NK-92 (cell line): ENCODE measurements at regions not wholly inside any gene's neighbourhood (a gene's known extent, or its start where the extent isn't known, plus 50 kb on each side); places are given as distances from the start of the nearest gene placed in this dataset.
"Not testable (repeated sequence)": the region's sequence is repeated elsewhere in the genome, so short reads cannot be mapped to it uniquely, and the experiment has no call there.

Experiments
- DNase-seq: peaks from one replicate; lab custom pipeline; 2025; ENCODE audit not compliant: unreplicated experiment; lab: John Stamatoyannopoulos, UW

- DNase-seq = no peak
Observed at GRCh38 chr2:64793701-64794100, 140.0 kb upstream of the SERTAD2 start.

DNA sequence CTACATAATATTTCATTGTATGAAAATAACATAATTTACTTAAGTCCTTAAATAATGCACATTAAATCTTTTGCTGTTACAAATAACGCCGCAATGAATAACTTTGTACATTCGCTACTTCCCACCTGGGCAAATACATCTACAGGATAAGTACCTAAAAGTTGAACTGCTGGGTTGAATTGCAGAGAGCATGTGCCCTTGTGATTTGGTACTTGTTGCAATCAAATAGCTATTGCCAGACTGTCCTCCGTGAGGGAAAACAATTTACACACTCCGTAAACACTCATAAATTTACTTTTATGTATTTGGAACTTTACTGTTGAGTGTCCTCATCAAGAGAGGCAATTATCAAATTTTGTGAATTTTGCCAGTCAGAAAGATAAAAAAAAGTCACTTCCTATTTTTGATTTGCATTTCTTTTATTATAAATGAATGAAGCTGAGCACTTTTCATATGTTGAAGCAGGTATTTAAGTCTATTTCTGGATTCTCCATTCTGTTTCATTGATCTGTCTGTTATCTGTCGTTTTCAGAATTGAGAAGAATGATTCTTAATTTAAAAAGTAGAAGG lies 140.8 kb upstream of the SERTAD2 start:
- no peak for DNase-seq

DNA sequence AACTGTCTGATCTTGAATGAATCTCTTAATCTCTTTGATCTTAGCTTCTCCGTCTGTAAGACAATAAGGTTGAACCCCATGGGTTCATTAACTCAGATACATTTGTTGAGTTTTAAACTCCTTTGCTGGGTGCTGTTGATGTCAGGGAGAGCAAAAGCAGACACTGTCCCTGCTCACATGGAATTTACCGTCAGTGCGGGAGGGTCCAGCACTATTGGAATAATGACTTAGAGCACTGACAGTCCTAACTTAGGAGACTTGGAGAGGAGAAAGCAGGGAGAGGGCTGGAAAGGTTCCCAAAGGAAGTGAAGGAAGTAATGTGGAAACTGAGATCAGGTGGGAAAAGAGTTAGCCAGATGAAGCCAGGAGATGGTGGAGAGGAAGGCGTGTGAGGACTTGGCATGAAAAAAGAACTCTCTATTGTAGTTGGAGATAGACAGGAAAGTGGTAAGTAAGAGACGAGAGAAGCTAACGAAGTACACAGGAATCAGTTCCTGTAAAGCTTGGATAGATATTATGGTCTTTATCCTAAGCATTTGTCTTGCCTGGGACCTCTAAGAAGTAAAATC lies 141.4 kb upstream of the SERTAD2 start:
- no peak for DNase-seq

- no peak for DNase-seq
Observed at GRCh38 chr2:64796926-64797325, 143.2 kb upstream of the SERTAD2 start.

- no peak for DNase-seq
Observed at GRCh38 chr2:64797881-64798575, 144.3 kb upstream of the SERTAD2 start.

DNA sequence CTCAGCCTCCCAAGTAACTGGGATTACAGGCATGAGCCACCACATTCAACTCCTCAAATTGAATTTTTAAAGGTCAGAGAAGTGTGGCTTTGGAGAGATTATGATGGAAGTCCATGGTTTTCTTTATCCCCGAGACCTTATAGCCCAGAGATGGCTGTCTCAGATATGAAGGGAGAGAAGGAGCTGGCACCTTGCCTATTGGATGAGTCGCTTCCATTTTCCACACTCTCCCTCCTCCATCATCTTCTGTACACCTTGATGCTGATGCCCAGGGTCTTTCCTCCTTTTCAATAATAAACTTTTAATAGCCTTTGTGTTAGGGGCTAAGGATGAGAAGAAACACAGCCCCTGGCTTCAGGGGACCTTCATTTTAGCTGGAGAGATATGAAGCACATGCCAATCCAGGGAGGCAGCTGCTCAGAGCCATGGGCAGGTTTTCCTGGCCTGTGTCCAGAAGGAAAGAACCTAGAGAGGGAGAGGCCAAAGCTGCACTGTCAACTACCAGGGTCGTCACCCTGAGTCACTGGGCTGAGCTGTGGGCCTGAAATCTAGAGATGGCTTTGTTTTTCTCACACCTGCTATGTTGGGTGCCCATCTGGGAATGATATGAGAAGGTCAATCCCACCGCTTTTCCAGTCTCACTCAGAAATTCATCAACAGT lies 146.0 kb upstream of the SERTAD2 start:
- no peak for DNase-seq

DNA sequence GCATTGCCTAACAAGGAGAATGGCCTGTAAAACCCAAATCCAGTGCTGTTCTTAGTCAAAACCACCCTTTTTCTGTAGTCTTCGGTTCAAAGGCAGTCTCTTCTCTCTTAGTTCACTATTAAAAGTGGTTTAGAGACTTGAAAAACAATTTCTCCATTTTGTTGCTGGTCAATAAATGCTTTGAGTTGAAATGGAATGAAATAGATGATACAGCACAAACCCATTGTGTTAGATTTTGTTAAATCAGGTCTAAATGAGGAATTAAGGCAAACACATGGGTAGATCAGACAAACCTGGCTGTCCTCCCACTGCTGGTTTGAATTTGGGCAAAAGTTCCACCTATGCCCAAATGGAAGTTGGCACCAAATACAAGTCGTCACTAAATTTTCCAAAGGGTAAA lies 150.1 kb upstream of the SERTAD2 start:
- no peak for DNase-seq

DNA sequence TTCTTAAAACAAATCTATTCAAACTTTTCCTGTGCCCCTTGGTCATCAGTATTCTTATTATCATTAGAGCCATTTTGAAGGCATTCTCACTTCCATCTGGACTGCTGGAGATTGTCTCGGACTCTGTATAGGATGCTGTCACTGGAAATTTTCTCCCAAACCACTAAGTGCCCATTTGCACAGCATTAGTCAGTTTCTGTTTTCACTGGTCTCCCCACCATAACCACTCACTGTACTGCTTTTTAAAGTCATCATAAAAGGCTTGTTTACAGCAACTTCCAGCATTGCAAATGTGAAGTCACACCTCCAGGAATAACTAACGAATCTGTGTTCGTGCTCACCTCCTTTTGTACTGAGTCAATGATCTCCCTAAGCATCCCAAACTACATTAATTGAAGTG lies 150.9 kb upstream of the SERTAD2 start:
- no peak for DNase-seq

GRCh38 chr2:64807417-64807816 lies 153.7 kb upstream of the SERTAD2 start:
- no peak for DNase-seq

DNA sequence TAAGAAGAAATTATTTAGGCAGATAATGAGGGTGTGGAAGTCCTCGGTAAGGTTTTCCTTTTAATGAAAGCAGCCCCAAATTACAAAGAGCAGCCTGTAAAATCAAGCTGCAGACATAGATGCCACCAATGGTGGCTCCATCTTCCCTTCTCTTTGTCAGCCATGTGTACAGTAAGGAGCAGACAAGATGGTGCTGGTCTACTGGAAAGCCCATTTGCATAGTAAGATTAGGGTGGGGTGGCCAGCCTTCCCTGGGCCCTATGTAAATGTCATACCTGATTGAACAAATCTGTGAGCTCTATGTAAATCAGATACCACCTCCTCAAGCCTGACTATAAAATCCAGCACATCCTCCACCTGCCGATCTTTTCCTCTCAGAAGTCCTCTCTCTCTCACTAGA lies 154.4 kb upstream of the SERTAD2 start:
- no peak for DNase-seq

DNA sequence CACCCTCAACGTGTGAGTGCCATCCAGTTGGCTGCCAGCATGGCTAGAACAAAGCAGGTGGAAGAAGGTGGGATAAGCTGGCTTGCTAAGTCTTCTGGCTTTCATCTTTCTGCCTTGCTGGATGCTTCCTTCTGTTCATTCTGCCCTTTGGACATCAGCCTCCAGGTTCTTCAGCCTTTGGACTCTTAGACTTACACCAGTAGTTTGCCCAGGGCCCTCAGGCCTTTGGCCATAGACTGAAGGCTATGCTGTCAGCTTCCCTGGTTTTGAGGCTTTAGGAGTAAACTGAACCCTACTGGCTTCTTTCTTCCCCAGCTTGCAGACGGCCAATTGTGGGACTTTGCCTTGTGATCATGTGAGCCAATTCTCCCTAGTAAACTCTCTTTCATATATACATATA lies 155.0 kb upstream of the SERTAD2 start:
- DNase-seq = no peak

GRCh38 chr2:64809216-64809615 lies 155.5 kb upstream of the SERTAD2 start:
- DNase-seq = no peak

DNA sequence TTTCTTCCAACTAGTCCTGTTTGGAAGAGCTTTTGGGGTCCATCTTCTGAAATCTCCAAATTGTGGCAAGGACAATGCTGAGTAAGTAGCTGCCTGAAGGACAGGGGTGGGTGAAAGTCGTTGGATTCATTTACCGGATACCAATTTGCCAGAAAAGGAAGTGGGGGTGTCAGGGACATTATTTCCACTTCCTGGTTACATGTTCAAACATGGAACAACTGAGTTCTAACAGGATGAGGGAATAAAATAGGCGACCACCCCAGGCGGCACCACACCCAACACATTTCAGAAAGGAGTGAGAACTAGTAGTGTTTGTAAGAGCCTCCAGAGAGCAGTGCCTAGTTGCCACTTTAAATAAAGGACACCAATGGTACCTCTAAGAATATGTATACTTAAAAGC lies 158.6 kb upstream of the SERTAD2 start:
- DNase-seq = no peak

- DNase-seq = no peak
Observed at GRCh38 chr2:64814007-64814406, 160.3 kb upstream of the SERTAD2 start.

DNA sequence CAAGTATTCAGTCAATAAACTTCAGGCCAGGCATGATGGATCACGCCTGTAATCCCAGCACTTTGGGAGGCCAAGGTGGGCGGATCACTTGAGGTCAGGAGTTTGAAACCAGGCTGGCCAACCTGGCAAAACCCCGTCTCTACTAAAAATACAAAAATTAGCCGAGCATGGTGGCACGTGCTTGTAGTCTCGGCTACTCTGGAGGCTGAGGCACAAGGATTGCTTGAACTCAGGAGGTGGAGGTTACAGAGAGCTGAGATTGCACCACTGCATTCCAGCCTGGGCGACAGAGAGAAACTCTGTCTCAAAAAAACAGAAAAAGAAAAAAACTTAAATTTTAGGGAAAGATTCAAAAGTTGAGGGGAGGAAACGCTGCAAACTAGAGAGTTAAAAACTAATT lies 162.8 kb upstream of the SERTAD2 start:
- DNase-seq = not testable (repeated sequence)

- DNase-seq = no peak
Observed at GRCh38 chr2:64817453-64817852, 163.7 kb upstream of the SERTAD2 start.

GRCh38 chr2:64818664-64819060 lies 164.9 kb upstream of the SERTAD2 start:
- DNase-seq = no peak

GRCh38 chr2:64819361-64819760 lies 165.6 kb upstream of the SERTAD2 start:
- no peak for DNase-seq

- DNase-seq = no peak
Observed at GRCh38 chr2:64819774-64820688, 166.3 kb upstream of the SERTAD2 start.

DNA sequence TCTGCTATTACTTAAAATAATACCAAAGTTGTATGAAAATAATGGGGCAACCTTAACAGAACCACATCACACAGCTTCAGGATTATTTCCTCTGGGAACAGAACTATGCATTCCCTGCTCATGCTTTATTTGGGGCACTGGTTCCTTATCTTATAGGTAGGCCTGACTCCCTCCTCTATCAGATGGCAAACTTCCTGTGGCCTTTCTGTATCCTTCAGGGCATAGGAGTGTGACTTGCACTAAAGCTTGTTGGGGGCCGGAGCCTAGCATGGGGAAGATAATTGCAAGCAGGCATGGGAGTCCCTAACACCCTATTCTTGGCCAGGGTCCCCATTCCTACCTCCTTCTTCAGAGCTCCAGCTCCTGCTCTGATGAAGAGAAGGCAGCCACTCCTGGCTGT lies 167.2 kb upstream of the SERTAD2 start:
- DNase-seq = no peak

- DNase-seq = no peak
Observed at GRCh38 chr2:64823794-64824193, 165.4 kb upstream of the SLC1A4 start.
